Loucy (cell line): ENCODE measurements at regions not wholly inside any gene's neighbourhood (a gene's known extent, or its start where the extent isn't known, plus 50 kb on each side); places are given as distances from the start of the nearest gene placed in this dataset.

Experiments
- H2AFZ ChIP-seq: fragments of 200-600 bp; sonication (generic); 2 replicates; pipeline ENCODE4 v1.6.0; 2016; ENCODE audit warnings: antibody characterized with exemption, mild to moderate bottlenecking, low read length, moderate library complexity
- H3F3A ChIP-seq: fragments of 200-600 bp; 2 replicates; pipeline ENCODE4 v1.6.0; 2016; ENCODE audit warnings: antibody characterized with exemption, low read depth, mild to moderate bottlenecking
- H3K27me3 ChIP-seq: fragments of 200-600 bp; sonication (generic); 2 replicates; pipeline ENCODE4 v1.6.1; 2014; ENCODE audit warnings: low read length, mild to moderate bottlenecking; ENCODE audit not compliant: insufficient read depth, poor library complexity, severe bottlenecking
- H3K36me3 ChIP-seq: fragments of 200-600 bp; sonication (generic); 2 replicates; pipeline ENCODE4 v1.6.1; 2016; ENCODE audit warnings: low read length; ENCODE audit not compliant: insufficient read depth
- H3K4me1 ChIP-seq: fragments of 200-600 bp; sonication (generic); 2 replicates; pipeline ENCODE4 v1.5.1; 2014; ENCODE audit warnings: low read length, mild to moderate bottlenecking; ENCODE audit not compliant: insufficient read depth, poor library complexity, severe bottlenecking
- H3K4me2 ChIP-seq: fragments of 200-600 bp; sonication (generic); 2 replicates; pipeline ENCODE4 v1.6.0; 2014; ENCODE audit warnings: antibody characterized with exemption, low read length, low read depth, mild to moderate bottlenecking; ENCODE audit not compliant: poor library complexity, severe bottlenecking
- H3K4me3 ChIP-seq: fragments of 200-600 bp; sonication (generic); 2 replicates; pipeline ENCODE4 v1.5.1; 2014; ENCODE audit warnings: low read length, mild to moderate bottlenecking, mixed read lengths; ENCODE audit not compliant: poor library complexity, severe bottlenecking
- H3K79me2 ChIP-seq: fragments of 200-600 bp; sonication (generic); 2 replicates; pipeline ENCODE4 v1.6.1; 2014; ENCODE audit warnings: low read length; ENCODE audit not compliant: insufficient read depth
- H3K9ac ChIP-seq: fragments of 200-600 bp; sonication (generic); 2 replicates; pipeline ENCODE4 v1.6.0; 2014; ENCODE audit warnings: mild to moderate bottlenecking, low read depth, low read length, moderate library complexity; ENCODE audit not compliant: poor library complexity, severe bottlenecking
- H3K9me2 ChIP-seq: fragments of 200-600 bp; sonication (generic); replicated peaks from 2 replicates; pipeline ENCODE4 v1.6.1; 2016; ENCODE audit warnings: low read depth, low read length, mixed read lengths
- H3K9me3 ChIP-seq: fragments of 200-600 bp; sonication (generic); 2 replicates; pipeline ENCODE4 v1.6.1; 2014; ENCODE audit warnings: mild to moderate bottlenecking, antibody characterized with exemption, low read length, low read depth; ENCODE audit not compliant: insufficient read depth
- H4K20me1 ChIP-seq: fragments of 200-600 bp; sonication (generic); 2 replicates; pipeline ENCODE4 v1.6.0; 2014; ENCODE audit warnings: antibody characterized with exemption, low read length, mild to moderate bottlenecking; ENCODE audit not compliant: insufficient read depth, poor library complexity, severe bottlenecking
- CTCF ChIP-seq: fragments of 200-600 bp; sonication (generic); conservative IDR thresholded peaks from 2 replicates; pipeline ENCODE4 v1.5.1; 2014; ENCODE audit warnings: mild to moderate bottlenecking, antibody characterized with exemption, low read length
- EZH2phosphoT487 ChIP-seq: fragments of 200-600 bp; IDR thresholded peaks from 2 replicates; pipeline ENCODE4 v1.6.1; 2018; ENCODE audit warnings: antibody characterized with exemption, mild to moderate bottlenecking, moderate library complexity, borderline replicate concordance

- H3K4me1 ChIP-seq = no peaks in the 10 kb centered on the region
- no peaks in the 10 kb centered on the region for H3K36me3 ChIP-seq
- H3F3A ChIP-seq = no peaks in the 10 kb centered on the region
- H3K4me2 ChIP-seq = no peak overlapping the region
- H2AFZ ChIP-seq = no peak overlapping the region
- no peaks in the 10 kb centered on the region for H3K79me2 ChIP-seq
- no peak for TF ChIP-seq EZH2phosphoT487
- TF ChIP-seq CTCF = no peak
- no peaks in the 10 kb centered on the region for H4K20me1 ChIP-seq
- no peaks in the 10 kb centered on the region for H3K9me2 ChIP-seq
- H3K9ac ChIP-seq = no peak overlapping the region
- H3K9me3 ChIP-seq = no peaks in the 10 kb centered on the region
- no peak overlapping the region for H3K4me3 ChIP-seq
- no peaks in the 10 kb centered on the region for H3K27me3 ChIP-seq
Observed at GRCh38 chr11:112367461-112367860, 106.8 kb upstream of the PLET1 start.

- Histone ChIP-seq H3K4me1 (no peaks in the 10 kb centered on the region), H3K9me3 (no peaks in the 10 kb centered on the region), H3K4me2 (no peak overlapping the region), H3F3A (no peaks in the 10 kb centered on the region), H4K20me1 (no peaks in the 10 kb centered on the region), H3K27me3 (no peaks in the 10 kb centered on the region), H3K9me2 (no peaks in the 10 kb centered on the region), H3K36me3 (no peaks in the 10 kb centered on the region), H3K9ac (no peak overlapping the region), H2AFZ (no peak overlapping the region), H3K79me2 (no peaks in the 10 kb centered on the region), H3K4me3 (no peak overlapping the region)
- TF ChIP-seq EZH2phosphoT487 (no peak), CTCF (no peak)
Observed at GRCh38 chr11:112367895-112368294, 107.2 kb upstream of the PLET1 start.

GRCh38 chr11:112368381-112368780, 107.7 kb upstream of the PLET1 start:
- H4K20me1 ChIP-seq = no peaks in the 10 kb centered on the region
- no peaks in the 10 kb centered on the region for H3K4me1 ChIP-seq
- H3K79me2 ChIP-seq = no peaks in the 10 kb centered on the region
- H3K36me3 ChIP-seq = no peaks in the 10 kb centered on the region
- H3K9ac ChIP-seq = no peak overlapping the region
- H3K27me3 ChIP-seq = no peaks in the 10 kb centered on the region
- H3K9me2 ChIP-seq = no peaks in the 10 kb centered on the region
- no peak overlapping the region for H3K4me2 ChIP-seq
- H3F3A ChIP-seq = no peaks in the 10 kb centered on the region
- no peak overlapping the region for H2AFZ ChIP-seq
- no peak for TF ChIP-seq CTCF
- no peak for TF ChIP-seq EZH2phosphoT487
- no peak overlapping the region for H3K4me3 ChIP-seq
- H3K9me3 ChIP-seq = no peaks in the 10 kb centered on the region
